ENCODE measurements at regions not wholly inside any gene's neighbourhood (a gene's known extent, or its start where the extent isn't known, plus 50 kb on each side); places are given as distances from the start of the nearest gene placed in this dataset.

DNA sequence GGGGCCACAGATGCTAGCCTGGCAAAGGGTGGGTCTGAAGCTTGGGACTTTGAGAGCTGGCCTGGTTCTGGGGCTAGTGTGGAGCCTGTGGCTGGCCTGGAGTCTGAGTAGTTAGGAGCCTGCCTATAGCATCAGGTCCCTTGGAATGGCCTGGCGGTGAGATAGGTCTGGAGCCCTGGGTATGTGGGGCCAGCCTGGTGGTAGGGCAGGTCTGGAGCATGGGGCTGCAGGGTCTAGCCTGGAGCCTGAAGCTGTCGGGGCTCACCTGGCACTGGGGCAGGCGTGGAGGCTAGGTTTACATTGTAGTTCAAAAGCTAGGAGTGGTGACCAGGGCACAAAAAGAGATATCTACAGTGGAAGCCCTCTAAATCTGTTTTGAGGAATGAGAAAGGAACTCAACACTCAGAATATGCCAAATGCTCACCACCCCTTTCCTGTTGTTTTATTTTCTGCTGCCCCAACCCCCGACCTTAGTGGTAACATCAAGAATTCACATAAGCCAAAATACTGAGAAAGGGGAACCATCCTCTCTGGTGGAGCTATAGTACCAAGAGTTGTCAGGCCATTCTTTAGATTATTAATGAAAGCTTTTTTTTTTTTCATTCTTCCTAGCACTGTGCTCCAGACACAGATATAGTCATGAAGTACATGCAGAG, 100.3 kb downstream of the TANC2 start:
- Histone ChIP-seq H3K79me2 (ENCODE audit: insufficient read depth) (peaks cover 86% of the 10 kb centered on the region), H2AFZ (ENCODE audit: low read depth) (no peak overlapping the region), H3K36me3 (replicated peaks in 1 of 2; ENCODE audit: control insufficient read depth in 1 of 2, insufficient read depth in 2 of 2, low read length in 1 of 2) (peaks cover 0 to 3% of the 10 kb centered on the region in 2 experiments), H4K20me1 (ENCODE audit: insufficient read depth) (peaks cover 25% of the 10 kb centered on the region), H3K27ac (ENCODE audit: low read depth in 2 of 2, low read length in 1 of 2) (no peak overlapping the region), H3K9ac (no peak overlapping the region), H3K4me2 (no peak overlapping the region), H3F3A (replicated peaks; ENCODE audit: insufficient read depth) (peaks cover 9% of the 10 kb centered on the region), H3K27me3 (ENCODE audit: insufficient read depth) (no peaks in the 10 kb centered on the region), H3K4me1 (ENCODE audit: control insufficient read depth in 1 of 2, insufficient read depth in 2 of 2, low read depth in 1 of 2, low read length in 1 of 2) (no peaks in the 10 kb centered on the region; a peak in 1 of 4 replicates), H3K9me2 (0 out of 2 replicates have a peak, but pooled peaks cover 3% of the 10 kb centered on the region), H3K4me3 (ENCODE audit: low read depth in 2 of 2, low read length in 1 of 2) (no peak overlapping the region), H3K9me3 (no peaks in the 10 kb centered on the region)
- no peak for DNase-seq
- TF ChIP-seq NFIC (IDR thresholded peaks at IDR 0.05; ENCODE audit: borderline replicate concordance) (no peak), RCOR1 (IDR thresholded peaks at IDR 0.05; ENCODE audit: low read length) (no peak), YY1 (IDR thresholded peaks at IDR 0.05; ENCODE audit: low read depth) (no peak), TCF12 (IDR thresholded peaks at IDR 0.05) (no peak), EP300 (IDR thresholded peaks at IDR 0.05; ENCODE audit: borderline replicate concordance in 1 of 2, low read depth in 1 of 2, low read length in 1 of 2) (no peak), MXI1 (IDR thresholded peaks at IDR 0.05; ENCODE audit: low read depth, low read length) (no peak), TAF1 (IDR thresholded peaks at IDR 0.05; ENCODE audit: borderline replicate concordance, low read depth, low read length) (no peak), FOSL2 (IDR thresholded peaks at IDR 0.05; ENCODE audit: borderline replicate concordance, low read depth) (no peak), MEF2A (IDR thresholded peaks at IDR 0.05; ENCODE audit: borderline replicate concordance, low read depth) (no peak)
- CTCF ChIA-PET = interaction anchor here (1.0 to 1.5 kb wide), 2 partner anchors 17 to 23 kb away, joined by 3 to 6 read pairs; no protein-coding TSS in a partner anchor
- POLR2A ChIA-PET = no interaction called here
- WGBS (ENCODE audit: low lambda C conversion rate) = 98% methylated on average over 4 of the region's 4 CpGs

- peaks cover 84% of the 10 kb centered on the region for H3K79me2 ChIP-seq (ENCODE audit: insufficient read depth)
- no peak overlapping the region for H3K4me2 ChIP-seq
- POLR2A ChIA-PET = no interaction called here
- H3K4me3 ChIP-seq (ENCODE audit: low read depth in 2 of 2, low read length in 1 of 2) = no peak overlapping the region
- H3K9me3 ChIP-seq = no peaks in the 10 kb centered on the region
- TF ChIP-seq SMC3 (IDR thresholded peaks at IDR 0.05; ENCODE audit: low read depth, low read length) (no peak), CTCF (IDR thresholded peaks at IDR 0.05) (no peak), USF2 (IDR thresholded peaks at IDR 0.05; ENCODE audit: borderline replicate concordance, low read depth, low read length) (no peak)
- CTCF ChIA-PET = no interaction called here
- no peaks in the 10 kb centered on the region for H3K27me3 ChIP-seq (ENCODE audit: insufficient read depth)
- H3K36me3 ChIP-seq (replicated peaks in 1 of 2; ENCODE audit: control insufficient read depth in 1 of 2, insufficient read depth in 2 of 2, low read length in 1 of 2) = peaks cover 8 to 9% of the 10 kb centered on the region in 2 experiments
- 0 out of 2 replicates have a peak, but pooled peaks cover 3% of the 10 kb centered on the region for H3K9me2 ChIP-seq
- no peak overlapping the region for H3K9ac ChIP-seq
- H3K27ac ChIP-seq (ENCODE audit: low read depth in 2 of 2, low read length in 1 of 2) = no peak overlapping the region
- peaks cover 22% of the 10 kb centered on the region for H4K20me1 ChIP-seq (ENCODE audit: insufficient read depth)
- no peak for DNase-seq
- peaks cover 0 to 5% of the 10 kb centered on the region in 2 experiments; a peak in 3 of 4 replicates for H3K4me1 ChIP-seq (ENCODE audit: control insufficient read depth in 1 of 2, insufficient read depth in 2 of 2, low read depth in 1 of 2, low read length in 1 of 2)
- peaks cover 9% of the 10 kb centered on the region for H3F3A ChIP-seq (replicated peaks; ENCODE audit: insufficient read depth)
- H2AFZ ChIP-seq (ENCODE audit: low read depth) = no peak overlapping the region
- WGBS (ENCODE audit: low lambda C conversion rate) = 86% methylated on average over 1 of the region's 1 CpG
Observed at GRCh38 chr17:63069245-63069644, 103.2 kb downstream of the TANC2 start.
